Astrocyte (in vitro differentiated cells and primary cell): ENCODE measurements at regions not wholly inside any gene's neighbourhood (a gene's known extent, or its start where the extent isn't known, plus 50 kb on each side); places are given as distances from the start of the nearest gene placed in this dataset.

ENCODE experiments used
- EZH2 ChIP-seq: IDR thresholded peaks from 2 replicates; pipeline ENCODE4 v1.6.1; 2012; ENCODE audit warnings: mild to moderate bottlenecking, low read length, inconsistent platforms; ENCODE audit not compliant: insufficient read depth
- TF ChIP-seq, protein P1 (sequence below): IDR thresholded peaks from 2 replicates; pipeline ENCODE4 v1.5.1; 2011; ENCODE audit warnings: low read depth, mild to moderate bottlenecking, inconsistent platforms, low read length, moderate library complexity; ENCODE audit not compliant: insufficient read depth

DNA sequence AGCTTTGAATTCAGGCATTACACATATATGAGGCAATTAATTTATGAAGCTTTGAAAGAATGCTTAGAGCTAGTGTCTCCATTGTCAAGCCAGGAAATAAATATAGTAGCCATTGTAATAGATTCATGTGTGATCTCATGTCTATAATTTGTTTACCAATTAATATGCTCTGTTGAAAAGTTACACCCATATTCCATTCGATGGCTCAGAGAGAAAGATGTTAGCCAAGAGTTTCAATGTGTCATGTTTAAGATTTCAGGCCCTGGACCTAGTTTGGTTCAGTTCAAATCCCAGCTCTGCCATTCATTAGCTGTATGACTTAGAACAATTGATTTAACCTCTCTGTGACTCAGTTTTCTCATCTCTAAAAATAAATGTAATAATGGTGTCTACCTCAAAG is 263.3 kb downstream of the SNCA start:
- TF ChIP-seq EZH2 = no peak
- TF ChIP-seq, protein P1, sequence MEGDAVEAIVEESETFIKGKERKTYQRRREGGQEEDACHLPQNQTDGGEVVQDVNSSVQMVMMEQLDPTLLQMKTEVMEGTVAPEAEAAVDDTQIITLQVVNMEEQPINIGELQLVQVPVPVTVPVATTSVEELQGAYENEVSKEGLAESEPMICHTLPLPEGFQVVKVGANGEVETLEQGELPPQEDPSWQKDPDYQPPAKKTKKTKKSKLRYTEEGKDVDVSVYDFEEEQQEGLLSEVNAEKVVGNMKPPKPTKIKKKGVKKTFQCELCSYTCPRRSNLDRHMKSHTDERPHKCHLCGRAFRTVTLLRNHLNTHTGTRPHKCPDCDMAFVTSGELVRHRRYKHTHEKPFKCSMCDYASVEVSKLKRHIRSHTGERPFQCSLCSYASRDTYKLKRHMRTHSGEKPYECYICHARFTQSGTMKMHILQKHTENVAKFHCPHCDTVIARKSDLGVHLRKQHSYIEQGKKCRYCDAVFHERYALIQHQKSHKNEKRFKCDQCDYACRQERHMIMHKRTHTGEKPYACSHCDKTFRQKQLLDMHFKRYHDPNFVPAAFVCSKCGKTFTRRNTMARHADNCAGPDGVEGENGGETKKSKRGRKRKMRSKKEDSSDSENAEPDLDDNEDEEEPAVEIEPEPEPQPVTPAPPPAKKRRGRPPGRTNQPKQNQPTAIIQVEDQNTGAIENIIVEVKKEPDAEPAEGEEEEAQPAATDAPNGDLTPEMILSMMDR = no peak
